Bronchial epithelial cell (primary cell): ENCODE measurements at regions not wholly inside any gene's neighbourhood (a gene's known extent, or its start where the extent isn't known, plus 50 kb on each side); places are given as distances from the start of the nearest gene placed in this dataset.
"Not testable (repeated sequence)": the region's sequence is repeated elsewhere in the genome, so short reads cannot be mapped to it uniquely, and the experiment has no call there.

Experiments
- DNase-seq: peaks from one replicate; pipeline ENCODE4 v3.0.0-alpha.2; 2010; ENCODE audit warnings: low read depth
- FAIRE-seq: peaks from 2 replicates; lab custom pipeline; 2011; peaks lifted over from hg19 to GRCh38; lab: Jason Lieb, UNC
- H3K27me3 ChIP-seq: 2 replicates; pipeline ENCODE4 v1.5.1; 2011; ENCODE audit warnings: low read length; ENCODE audit not compliant: control insufficient read depth, insufficient read depth
- H3K36me3 ChIP-seq: 2 replicates; pipeline ENCODE4 v1.5.1; 2011; ENCODE audit warnings: low read length; ENCODE audit not compliant: control insufficient read depth, insufficient read depth
- H3K4me3 ChIP-seq: 2 replicates; pipeline ENCODE4 v1.5.1; 2011; ENCODE audit warnings: mild to moderate bottlenecking, low read depth, low read length, control low read depth
- TF ChIP-seq, protein P1 (sequence below): IDR thresholded peaks from 2 replicates; pipeline ENCODE4 v1.5.1; 2011; ENCODE audit warnings: mild to moderate bottlenecking, moderate library complexity, low read length, control low read depth, inconsistent platforms; ENCODE audit not compliant: insufficient read depth, severe bottlenecking

- DNase-seq (no peak), FAIRE-seq (no peak)
- H3K36me3 ChIP-seq = no peaks in the 10 kb centered on the region
- no peak overlapping the region for H3K4me3 ChIP-seq
- no peaks in the 10 kb centered on the region for H3K27me3 ChIP-seq
- TF ChIP-seq, protein P1, sequence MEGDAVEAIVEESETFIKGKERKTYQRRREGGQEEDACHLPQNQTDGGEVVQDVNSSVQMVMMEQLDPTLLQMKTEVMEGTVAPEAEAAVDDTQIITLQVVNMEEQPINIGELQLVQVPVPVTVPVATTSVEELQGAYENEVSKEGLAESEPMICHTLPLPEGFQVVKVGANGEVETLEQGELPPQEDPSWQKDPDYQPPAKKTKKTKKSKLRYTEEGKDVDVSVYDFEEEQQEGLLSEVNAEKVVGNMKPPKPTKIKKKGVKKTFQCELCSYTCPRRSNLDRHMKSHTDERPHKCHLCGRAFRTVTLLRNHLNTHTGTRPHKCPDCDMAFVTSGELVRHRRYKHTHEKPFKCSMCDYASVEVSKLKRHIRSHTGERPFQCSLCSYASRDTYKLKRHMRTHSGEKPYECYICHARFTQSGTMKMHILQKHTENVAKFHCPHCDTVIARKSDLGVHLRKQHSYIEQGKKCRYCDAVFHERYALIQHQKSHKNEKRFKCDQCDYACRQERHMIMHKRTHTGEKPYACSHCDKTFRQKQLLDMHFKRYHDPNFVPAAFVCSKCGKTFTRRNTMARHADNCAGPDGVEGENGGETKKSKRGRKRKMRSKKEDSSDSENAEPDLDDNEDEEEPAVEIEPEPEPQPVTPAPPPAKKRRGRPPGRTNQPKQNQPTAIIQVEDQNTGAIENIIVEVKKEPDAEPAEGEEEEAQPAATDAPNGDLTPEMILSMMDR = peak; percentile 10
Measured at GRCh38 chrX:109911046-109911445, 91.9 kb upstream of the TMEM164 start.

DNA sequence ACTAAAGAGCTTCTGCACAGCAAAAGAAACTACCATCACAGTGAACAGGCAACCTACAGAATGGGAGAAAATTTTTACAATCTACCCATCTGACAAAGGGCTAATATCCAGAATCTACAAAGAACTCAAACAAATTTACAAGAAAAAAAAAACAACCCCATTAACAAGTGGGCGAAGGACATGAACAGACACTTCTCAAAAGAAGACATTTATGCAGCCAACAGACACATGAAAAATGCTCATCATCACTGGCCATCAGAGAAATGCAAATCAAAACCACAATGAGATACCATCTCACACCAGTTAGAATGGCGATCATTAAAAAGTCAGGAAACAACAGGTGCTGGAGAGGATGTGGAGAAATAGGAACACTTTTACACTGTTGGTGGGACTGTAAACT is 89.9 kb upstream of the TMEM164 start:
- not testable (repeated sequence) for H3K36me3 ChIP-seq, DNase-seq, FAIRE-seq, H3K4me3 ChIP-seq, H3K27me3 ChIP-seq

DNA sequence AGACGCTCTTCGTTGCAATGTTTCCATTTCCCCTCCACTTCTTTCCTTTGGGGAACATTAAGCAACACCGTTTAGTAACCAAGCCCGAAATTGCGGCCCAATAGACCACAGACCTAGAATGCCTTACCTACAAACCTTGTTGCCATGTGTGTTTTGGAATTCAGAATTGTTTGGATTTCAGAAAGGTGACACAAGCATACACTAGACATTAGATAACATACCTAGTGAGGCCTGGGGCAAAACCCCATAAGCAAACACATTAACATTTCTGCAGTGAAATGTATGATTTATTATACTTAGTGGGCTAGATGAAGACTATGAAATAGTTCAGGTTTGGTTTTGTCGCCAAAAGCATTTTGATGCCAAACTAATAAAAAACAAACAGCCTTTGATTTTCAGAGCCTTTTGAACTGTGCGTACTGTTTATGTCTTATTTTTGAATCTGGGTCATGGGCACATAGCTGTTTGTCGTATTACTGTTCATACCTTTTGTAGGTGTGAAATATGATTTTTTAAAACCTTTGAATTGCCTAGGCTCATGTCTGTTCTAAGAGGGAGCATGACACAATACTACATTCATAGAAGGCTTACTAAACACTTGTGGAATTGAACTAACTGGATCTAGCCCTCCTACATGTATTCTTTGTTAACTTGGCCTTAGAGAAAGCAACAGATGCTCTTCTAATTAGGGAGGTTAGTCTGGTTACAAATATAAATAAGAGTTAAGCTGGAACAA is 88.6 kb upstream of the TMEM164 start:
- TF ChIP-seq, protein P1 = no peak
- no peak overlapping the region for H3K4me3 ChIP-seq
- FAIRE-seq (no peak), DNase-seq (no peak)
- no peaks in the 10 kb centered on the region for H3K36me3 ChIP-seq
- H3K27me3 ChIP-seq = no peaks in the 10 kb centered on the region

DNA sequence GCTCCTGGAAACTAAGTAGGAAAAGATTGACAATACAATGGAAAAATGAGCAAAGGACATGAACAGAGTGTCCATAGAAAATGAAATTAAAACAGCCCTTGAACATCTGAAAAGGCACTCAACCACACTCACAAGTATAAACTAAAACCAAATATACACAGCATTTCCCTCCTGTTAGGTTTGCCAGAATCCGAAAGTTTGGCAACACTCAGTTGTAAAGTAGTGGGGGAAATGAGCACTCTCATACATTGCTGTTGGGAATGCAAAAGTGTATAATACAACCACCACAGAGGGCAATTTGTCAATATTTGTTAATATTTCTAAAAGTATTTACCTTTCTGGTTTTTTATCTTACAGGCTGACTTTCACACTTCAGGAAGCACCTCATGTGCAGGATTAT is 84.2 kb upstream of the TMEM164 start:
- no peaks in the 10 kb centered on the region for H3K36me3 ChIP-seq
- H3K27me3 ChIP-seq = no peaks in the 10 kb centered on the region
- DNase-seq = no peak
- no peak overlapping the region for H3K4me3 ChIP-seq
- TF ChIP-seq, protein P1 = no peak
- FAIRE-seq = no peak

GRCh38 chrX:109920325-109920724 is 82.6 kb upstream of the TMEM164 start:
- H3K4me3 ChIP-seq = no peak overlapping the region
- no peaks in the 10 kb centered on the region for H3K36me3 ChIP-seq
- no peak for FAIRE-seq
- H3K27me3 ChIP-seq = no peaks in the 10 kb centered on the region
- TF ChIP-seq, protein P1 = no peak
- no peak for DNase-seq

- H3K4me3 ChIP-seq = no peak overlapping the region
- FAIRE-seq = no peak
- TF ChIP-seq, protein P1 = no peak
- H3K27me3 ChIP-seq = no peaks in the 10 kb centered on the region
- DNase-seq = no peak
- H3K36me3 ChIP-seq = no peaks in the 10 kb centered on the region
Measured at GRCh38 chrX:109920868-109921267, 82.0 kb upstream of the TMEM164 start.
